GM12878 (cell line): ENCODE measurements at regions not wholly inside any gene's neighbourhood (a gene's known extent, or its start where the extent isn't known, plus 50 kb on each side); places are given as distances from the start of the nearest gene placed in this dataset.

Experiments
- CEBPZ ChIP-seq: fragments of 150-350 bp; IDR thresholded peaks from 2 replicates; pipeline ENCODE4 v1.6.1; 2016; ENCODE audit warnings: low read depth, low read length
- EED ChIP-seq: sonication (generic); IDR thresholded peaks from 2 replicates; pipeline ENCODE4 v1.6.1; 2016; ENCODE audit warnings: antibody characterized with exemption, low read depth
- EGR1 ChIP-seq, 2 experiments: IDR thresholded peaks; 1 replicate in 1 of 2; 2 replicates in 1 of 2; pipeline ENCODE4 v1.6.1; 2011 to 2012; ENCODE audit warnings: low read depth in 2 of 2, low read length in 2 of 2, borderline replicate concordance in 1 of 2, mild to moderate bottlenecking in 1 of 2, moderate library complexity in 1 of 2
- MYC ChIP-seq: IDR thresholded peaks from 2 replicates; pipeline ENCODE4 v1.6.1; 2011; ENCODE audit warnings: mild to moderate bottlenecking, low read length, moderate library complexity, inconsistent platforms; ENCODE audit not compliant: insufficient read depth, insufficient replicate concordance, insufficient read length, severe bottlenecking
- PKNOX1 ChIP-seq: fragments of 450-650 bp; IDR thresholded peaks from 2 replicates; pipeline ENCODE4 v1.6.1; 2016; ENCODE audit warnings: mild to moderate bottlenecking
- PML ChIP-seq: IDR thresholded peaks from 2 replicates; pipeline ENCODE4 v1.6.1; 2012; ENCODE audit warnings: low read length, inconsistent platforms
- PRDM15 ChIP-seq: fragments of 450-650 bp; formaldehyde crosslinking; IDR thresholded peaks from 2 replicates; pipeline ENCODE4 v1.4.0; 2020; ENCODE audit warnings: mild to moderate bottlenecking, moderate library complexity
- SPI1 ChIP-seq: IDR thresholded peaks from 2 replicates; pipeline ENCODE4 v1.6.1; 2011; ENCODE audit warnings: low read depth, mild to moderate bottlenecking, low read length, moderate library complexity, borderline replicate concordance; ENCODE audit not compliant: insufficient read depth
- TF ChIP-seq, protein P1 (sequence below): fragments of 450-650 bp; IDR thresholded peaks from 2 replicates; pipeline ENCODE4 v1.6.1; 2018; ENCODE audit warnings: mild to moderate bottlenecking, low read depth, moderate library complexity; ENCODE audit not compliant: partially characterized antibody
- TF ChIP-seq, protein P2 (sequence below): IDR thresholded peaks from 2 replicates; pipeline ENCODE4 v1.6.1; 2011; ENCODE audit warnings: low read depth, mild to moderate bottlenecking, low read length, moderate library complexity, borderline replicate concordance; ENCODE audit errors: extremely low read depth

- TF ChIP-seq PKNOX1 (no peak), CEBPZ (no peak), PML (no peak), MYC (no peak), EGR1 (IDR thresholded peaks at IDR 0.05; ENCODE audit: borderline replicate concordance in 1 of 2, low read depth in 2 of 2, low read length in 2 of 2) (no peak), SPI1 (no peak), PRDM15 (CRISPR knock-in tag) (no peak), EED (no peak)
- TF ChIP-seq, protein P1, sequence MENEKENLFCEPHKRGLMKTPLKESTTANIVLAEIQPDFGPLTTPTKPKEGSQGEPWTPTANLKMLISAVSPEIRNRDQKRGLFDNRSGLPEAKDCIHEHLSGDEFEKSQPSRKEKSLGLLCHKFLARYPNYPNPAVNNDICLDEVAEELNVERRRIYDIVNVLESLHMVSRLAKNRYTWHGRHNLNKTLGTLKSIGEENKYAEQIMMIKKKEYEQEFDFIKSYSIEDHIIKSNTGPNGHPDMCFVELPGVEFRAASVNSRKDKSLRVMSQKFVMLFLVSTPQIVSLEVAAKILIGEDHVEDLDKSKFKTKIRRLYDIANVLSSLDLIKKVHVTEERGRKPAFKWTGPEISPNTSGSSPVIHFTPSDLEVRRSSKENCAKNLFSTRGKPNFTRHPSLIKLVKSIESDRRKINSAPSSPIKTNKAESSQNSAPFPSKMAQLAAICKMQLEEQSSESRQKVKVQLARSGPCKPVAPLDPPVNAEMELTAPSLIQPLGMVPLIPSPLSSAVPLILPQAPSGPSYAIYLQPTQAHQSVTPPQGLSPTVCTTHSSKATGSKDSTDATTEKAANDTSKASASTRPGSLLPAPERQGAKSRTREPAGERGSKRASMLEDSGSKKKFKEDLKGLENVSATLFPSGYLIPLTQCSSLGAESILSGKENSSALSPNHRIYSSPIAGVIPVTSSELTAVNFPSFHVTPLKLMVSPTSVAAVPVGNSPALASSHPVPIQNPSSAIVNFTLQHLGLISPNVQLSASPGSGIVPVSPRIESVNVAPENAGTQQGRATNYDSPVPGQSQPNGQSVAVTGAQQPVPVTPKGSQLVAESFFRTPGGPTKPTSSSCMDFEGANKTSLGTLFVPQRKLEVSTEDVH, result no peak
- TF ChIP-seq, protein P2, sequence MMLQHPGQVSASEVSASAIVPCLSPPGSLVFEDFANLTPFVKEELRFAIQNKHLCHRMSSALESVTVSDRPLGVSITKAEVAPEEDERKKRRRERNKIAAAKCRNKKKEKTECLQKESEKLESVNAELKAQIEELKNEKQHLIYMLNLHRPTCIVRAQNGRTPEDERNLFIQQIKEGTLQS, result no peak
- TF ChIP-seq, all 136 proteins: peak for 0
Observed at GRCh38 chr4:173652283-173652931, 122.4 kb upstream of the HAND2 start (continued).
